BLaER1 treated with 17β-estradiol and CSF1 and Interleukin-3, amounts not matched to agents 10 nM and 100 nM (cell line): ENCODE measurements at regions not wholly inside any gene's neighbourhood (a gene's known extent, or its start where the extent isn't known, plus 50 kb on each side); places are given as distances from the start of the nearest gene placed in this dataset.
A peak's percentile ranks its signal among the peaks of the same experiment; 100 is the strongest.
"Not testable (repeated sequence)": the region's sequence is repeated elsewhere in the genome, so short reads cannot be mapped to it uniquely, and the experiment has no call there.

Source experiments
- H3K27ac ChIP-seq, 11 experiments: shearing (Covaris generic); formaldehyde crosslinking; 2 replicates each; pipeline ENCODE4 v1.8.1; 2022
- H3K27me3 ChIP-seq, 11 experiments: shearing (Covaris generic); formaldehyde crosslinking; 2 replicates each; pipeline ENCODE4 v1.8.1; 2022
- H3K36me3 ChIP-seq, 11 experiments: shearing (Covaris generic); formaldehyde crosslinking; 2 replicates each; pipeline ENCODE4 v1.8.1; 2022
- H3K4me1 ChIP-seq, 10 experiments: shearing (Covaris generic); formaldehyde crosslinking; 2 replicates each; pipeline ENCODE4 v1.8.1; 2022
- H3K4me2 ChIP-seq, 11 experiments: shearing (Covaris generic); formaldehyde crosslinking; 2 replicates each; pipeline ENCODE4 v1.8.1; 2022
- H3K4me3 ChIP-seq, 10 experiments: shearing (Covaris generic); formaldehyde crosslinking; 2 replicates each; pipeline ENCODE4 v1.8.1; 2022
- H3K9ac ChIP-seq, 11 experiments: shearing (Covaris generic); formaldehyde crosslinking; 2 replicates each; pipeline ENCODE4 v1.8.1; 2022
- H3K9me3 ChIP-seq, 11 experiments: shearing (Covaris generic); formaldehyde crosslinking; replicated peaks in 1 of 11; 2 replicates each; pipeline ENCODE4 v1.8.1; 2022
- H4K20me1 ChIP-seq, 11 experiments: shearing (Covaris generic); formaldehyde crosslinking; 2 replicates each; pipeline ENCODE4 v1.8.1; 2022
- Cebpa-rat ChIP-seq, 11 experiments: shearing (Covaris generic); IDR thresholded peaks; 2 replicates each; pipeline ENCODE4 v1.8.1; 2022

DNA sequence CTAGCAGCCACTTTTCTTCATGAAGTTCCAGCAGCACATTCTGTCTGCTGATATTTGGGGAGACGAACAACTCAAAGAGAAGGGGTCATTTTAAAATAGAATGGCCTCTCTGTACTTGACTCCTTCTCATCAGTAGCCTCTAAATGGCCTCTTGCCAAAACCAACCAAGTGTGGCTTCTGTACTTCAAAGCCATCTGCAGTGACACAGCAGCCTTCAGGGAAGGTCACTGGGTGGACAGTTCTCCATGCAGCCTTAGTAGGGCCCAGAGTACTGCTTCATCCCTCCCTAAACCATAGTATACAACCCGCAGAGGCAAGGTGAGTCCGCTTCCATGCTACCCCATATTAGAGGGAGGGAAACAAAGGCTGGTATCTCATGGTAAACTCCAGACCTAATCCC, 249.2 kb upstream of the NBPF12 start:
- H3K4me2 ChIP-seq, H3K9me3 ChIP-seq, H3K27me3 ChIP-seq, H3K4me3 ChIP-seq, H4K20me1 ChIP-seq, H3K36me3 ChIP-seq, H3K9ac ChIP-seq, H3K27ac ChIP-seq, H3K4me1 ChIP-seq: not testable (repeated sequence)

GRCh38 chr1:146686777-146687366, 251.3 kb upstream of the NBPF12 start:
- H3K4me2 ChIP-seq, H3K27me3 ChIP-seq, H3K4me1 ChIP-seq, H3K9me3 ChIP-seq, H3K4me3 ChIP-seq, H3K27ac ChIP-seq, H3K9ac ChIP-seq, H4K20me1 ChIP-seq, H3K36me3 ChIP-seq: not testable (repeated sequence)

DNA sequence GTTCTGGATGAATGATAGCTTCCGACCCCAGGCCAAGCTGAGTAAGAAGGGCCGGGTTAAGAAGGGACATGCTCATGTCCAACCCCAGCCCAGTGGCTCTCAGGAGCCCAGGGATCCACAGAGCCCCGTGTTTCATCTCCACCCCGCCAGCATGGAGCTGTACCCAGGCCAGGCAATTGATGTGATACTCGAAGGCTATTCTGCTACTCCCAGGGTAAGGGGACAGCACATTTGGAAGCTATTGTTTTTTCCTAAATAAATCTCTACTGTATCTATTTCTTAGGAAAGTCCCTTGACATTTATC, 255.0 kb upstream of the NBPF12 start:
- H3K27me3 ChIP-seq, H3K4me3 ChIP-seq, H3K4me2 ChIP-seq, H3K36me3 ChIP-seq, H4K20me1 ChIP-seq, H3K27ac ChIP-seq, H3K4me1 ChIP-seq, H3K9ac ChIP-seq: not testable (repeated sequence)
- H3K9me3 ChIP-seq: peaks cover 0 to 14% (median 4%) of the 10 kb centered on the region in 11 experiments; a peak in 7 of 22 replicates

GRCh38 chr1:146682227-146683125, 255.6 kb upstream of the NBPF12 start:
- peaks cover 0 to 14% (median 4%) of the 10 kb centered on the region in 11 experiments; a peak in 7 of 22 replicates for H3K9me3 ChIP-seq
- not testable (repeated sequence) for H3K4me3 ChIP-seq, H3K36me3 ChIP-seq, H3K4me2 ChIP-seq, H3K4me1 ChIP-seq, H3K27me3 ChIP-seq, H4K20me1 ChIP-seq, H3K27ac ChIP-seq, H3K9ac ChIP-seq

DNA sequence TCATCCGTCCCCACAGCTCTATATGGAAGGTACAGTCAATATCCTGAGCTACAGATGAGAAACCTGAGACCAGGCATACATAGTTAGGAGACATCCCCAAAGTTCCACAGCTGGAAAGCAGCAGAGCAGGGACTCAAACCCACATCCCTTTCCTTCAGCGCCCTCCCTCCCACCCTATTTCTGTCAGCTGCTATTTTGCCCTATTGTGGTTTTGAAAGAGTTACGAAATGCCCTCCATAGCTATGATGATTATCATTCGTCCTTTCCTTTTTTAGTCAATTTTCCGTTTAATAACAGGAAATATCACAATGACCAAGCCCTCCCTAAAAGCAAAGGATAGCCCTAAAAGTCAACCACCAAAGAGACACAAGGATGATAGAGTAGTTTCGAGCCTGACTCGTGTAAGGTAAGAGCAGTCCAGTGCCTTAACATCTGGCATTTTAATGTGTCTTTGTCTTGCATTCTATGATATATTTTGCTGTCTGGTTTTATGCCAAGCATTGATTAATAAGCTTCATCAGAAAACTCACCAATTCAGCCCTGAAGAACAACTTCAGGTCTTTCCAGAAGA, 264.3 kb upstream of the NBPF12 start:
- TF ChIP-seq Cebpa-rat (IDR thresholded peaks at IDR 0.05): peak in 2 of 11 experiments; percentile 34 to 52; a peak in 1 of 22 replicates
- not testable (repeated sequence) for H3K36me3 ChIP-seq, H3K27me3 ChIP-seq, H3K4me3 ChIP-seq, H4K20me1 ChIP-seq
- Histone ChIP-seq H3K27ac (peak overlapping the region in 9 of 11 experiments; percentile 59 to 91 (median 82); a peak in 18 of 22 replicates), H3K9me3 (peaks cover 7 to 13% (median 10%) of the 10 kb centered on the region in 11 experiments; a peak in 18 of 22 replicates), H3K4me2 (peak overlapping the region in 4 of 11 experiments; percentile 10 to 37 (median 32); a peak in 3 of 22 replicates), H3K9ac (peak overlapping the region in 8 of 11 experiments; percentile 46 to 67 (median 60); a peak in 10 of 22 replicates), H3K4me1 (peaks cover 5 to 15% (median 12%) of the 10 kb centered on the region in 10 experiments)

DNA sequence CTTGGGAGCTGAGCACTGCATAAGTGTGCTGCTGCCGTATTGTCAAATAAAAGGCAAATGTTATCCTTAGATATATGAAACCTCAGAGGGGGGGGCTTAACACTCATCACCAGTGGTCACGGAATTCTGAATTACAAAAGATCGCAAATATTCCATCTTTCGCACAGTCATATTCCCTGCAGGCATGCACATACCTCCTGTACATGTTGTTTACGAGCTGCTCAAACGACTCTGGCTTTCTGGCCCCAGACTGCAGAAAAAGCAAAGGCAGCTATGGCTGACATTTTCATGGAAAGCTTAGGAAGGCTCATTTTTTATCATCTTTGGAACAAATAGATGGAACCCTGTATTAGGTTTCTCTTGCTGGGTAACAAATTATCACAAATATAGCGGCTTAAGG, 265.5 kb upstream of the NBPF12 start:
- not testable (repeated sequence) for H3K4me3 ChIP-seq, H3K36me3 ChIP-seq, H4K20me1 ChIP-seq, H3K27me3 ChIP-seq
- H3K4me1 ChIP-seq: peaks cover 5 to 15% (median 12%) of the 10 kb centered on the region in 10 experiments
- peak overlapping the region in 6 of 11 experiments; percentile 46 to 67 (median 60); a peak in 8 of 22 replicates for H3K9ac ChIP-seq
- H3K4me2 ChIP-seq: peak overlapping the region in 2 of 11 experiments; percentile 37 to 43; a peak in 1 of 22 replicates
- peak overlapping the region in 9 of 11 experiments; percentile 59 to 90 (median 82); a peak in 18 of 22 replicates for H3K27ac ChIP-seq
- peaks cover 7 to 13% (median 10%) of the 10 kb centered on the region in 11 experiments; a peak in 18 of 22 replicates for H3K9me3 ChIP-seq

- H3K9ac ChIP-seq, H3K36me3 ChIP-seq, H3K4me3 ChIP-seq, H4K20me1 ChIP-seq, H3K4me2 ChIP-seq, H3K27me3 ChIP-seq: not testable (repeated sequence)
- H3K4me1 ChIP-seq: peaks cover 5 to 15% (median 12%) of the 10 kb centered on the region in 10 experiments
- peaks cover 7 to 13% (median 10%) of the 10 kb centered on the region in 11 experiments; a peak in 18 of 22 replicates for H3K9me3 ChIP-seq
- peak overlapping the region in 8 of 11 experiments; percentile 46 to 81 (median 63); a peak in 15 of 22 replicates for H3K27ac ChIP-seq
These were observed 266.5 kb upstream of the NBPF12 start for GRCh38 chr1:146671588-146671987.

DNA sequence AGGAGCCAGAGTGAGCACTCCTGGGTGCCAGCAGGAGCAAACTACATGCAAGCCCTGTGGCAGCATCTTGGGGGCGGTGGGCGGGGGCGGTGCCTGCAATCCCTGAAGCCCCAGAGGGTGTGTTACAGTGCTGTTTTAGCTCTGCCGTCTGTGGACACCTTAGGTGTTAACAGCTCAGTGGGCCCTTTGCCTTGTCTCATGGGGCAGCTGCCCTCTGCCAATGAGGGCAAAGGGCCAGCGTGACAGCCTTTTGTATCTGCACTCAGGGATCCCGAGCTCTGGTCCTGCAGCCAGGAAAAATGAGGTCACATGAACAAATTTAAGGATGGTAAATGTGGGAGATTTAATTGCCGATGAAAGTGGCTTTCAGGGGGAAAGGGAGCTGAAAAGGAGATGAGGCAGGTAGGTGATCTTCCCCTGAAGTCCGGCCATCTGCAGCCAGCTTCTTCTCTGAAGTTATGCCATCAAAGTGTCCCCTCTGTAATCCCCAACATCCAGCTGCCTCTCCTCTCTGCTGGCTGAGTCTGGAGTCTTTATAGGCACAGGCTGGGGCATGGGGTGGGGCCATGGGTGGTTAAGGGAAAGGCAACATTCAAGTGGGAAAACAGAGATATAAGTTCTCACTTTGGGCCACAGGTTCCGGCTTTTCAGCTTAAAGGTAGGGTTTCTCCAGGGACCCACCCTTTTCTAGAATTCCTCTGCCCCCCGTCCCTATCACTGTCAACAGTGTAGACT, 267.1 kb upstream of the NBPF12 start:
- Histone ChIP-seq H3K27ac (peak overlapping the region in 8 of 11 experiments; percentile 46 to 81 (median 63); a peak in 16 of 22 replicates), H3K4me1 (peaks cover 5 to 15% (median 12%) of the 10 kb centered on the region in 10 experiments), H3K9me3 (peaks cover 7 to 13% (median 10%) of the 10 kb centered on the region in 11 experiments; a peak in 18 of 22 replicates)
- H3K4me3 ChIP-seq, H3K9ac ChIP-seq, H4K20me1 ChIP-seq, H3K27me3 ChIP-seq, H3K4me2 ChIP-seq, H3K36me3 ChIP-seq: not testable (repeated sequence)

GRCh38 chr1:146666275-146666674, 271.8 kb upstream of the NBPF12 start:
- not testable (repeated sequence) for H3K4me2 ChIP-seq, H3K36me3 ChIP-seq, H3K27me3 ChIP-seq, H3K9ac ChIP-seq, H3K4me3 ChIP-seq, H3K4me1 ChIP-seq, H3K9me3 ChIP-seq, H3K27ac ChIP-seq, H4K20me1 ChIP-seq

GRCh38 chr1:146660242-146660641, 277.9 kb upstream of the NBPF12 start:
- H3K27me3 ChIP-seq, H4K20me1 ChIP-seq, H3K9ac ChIP-seq, H3K36me3 ChIP-seq, H3K4me2 ChIP-seq, H3K4me3 ChIP-seq, H3K4me1 ChIP-seq, H3K9me3 ChIP-seq, H3K27ac ChIP-seq: not testable (repeated sequence)

GRCh38 chr1:146656356-146657060, 281.6 kb upstream of the NBPF12 start:
- H3K27ac ChIP-seq, H3K27me3 ChIP-seq, H3K4me3 ChIP-seq, H3K9ac ChIP-seq, H3K4me2 ChIP-seq, H3K36me3 ChIP-seq, H4K20me1 ChIP-seq, H3K9me3 ChIP-seq: not testable (repeated sequence)
- peaks cover 0 to 13% (median 7%) of the 10 kb centered on the region in 10 experiments; a peak in 16 of 20 replicates for H3K4me1 ChIP-seq

DNA sequence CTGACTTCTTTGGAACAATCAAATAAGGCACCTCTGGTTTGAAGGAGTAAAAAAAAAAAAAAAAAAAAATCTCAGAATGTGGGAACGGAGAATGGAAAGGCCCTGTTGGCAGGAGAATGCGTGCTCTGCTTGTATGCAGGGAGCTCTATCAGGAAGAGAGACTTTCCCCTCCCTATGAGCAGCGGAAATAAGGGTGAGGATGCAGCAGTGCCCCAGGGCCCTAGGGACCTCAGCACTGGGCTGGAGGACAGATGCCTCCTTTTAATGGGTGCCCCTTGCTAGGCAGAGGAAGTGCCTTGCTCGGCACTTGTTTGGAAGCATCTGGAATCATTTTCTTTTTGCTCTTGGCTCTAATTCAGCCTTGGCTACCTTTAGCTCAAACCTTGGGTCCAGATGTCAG, 283.4 kb upstream of the NBPF12 start:
- H3K27me3 ChIP-seq, H3K36me3 ChIP-seq, H4K20me1 ChIP-seq, H3K4me3 ChIP-seq, H3K9ac ChIP-seq, H3K9me3 ChIP-seq: not testable (repeated sequence)
- peak overlapping the region in 9 of 11 experiments; percentile 31 to 68 (median 58); a peak in 18 of 22 replicates for H3K4me2 ChIP-seq
- peak overlapping the region in 2 of 11 experiments; percentile 22 to 40; a peak in 1 of 22 replicates for H3K27ac ChIP-seq
- H3K4me1 ChIP-seq: peaks cover 0 to 13% (median 7%) of the 10 kb centered on the region in 10 experiments; a peak in 16 of 20 replicates
